Vagina (tissue), 2 donors: ENCODE measurements at regions not wholly inside any gene's neighbourhood (a gene's known extent, or its start where the extent isn't known, plus 50 kb on each side); places are given as distances from the start of the nearest gene placed in this dataset.

Experiments
- POLR2A ChIP-seq, 2 donors: fragments of 450-650 bp; IDR thresholded peaks; one replicate each; pipeline ENCODE4 v1.6.1; 2017; ENCODE audit warnings: antibody characterized with exemption in 2 of 2, mild to moderate bottlenecking in 2 of 2, moderate library complexity in 2 of 2
- POLR2AphosphoS5 ChIP-seq, 2 donors: sonication (generic); formaldehyde crosslinking; IDR thresholded peaks; one replicate each; pipeline ENCODE4 v1.9.0; 2017; ENCODE audit warnings: antibody characterized with exemption in 2 of 2, mild to moderate bottlenecking in 2 of 2, low read depth in 1 of 2; ENCODE audit not compliant: insufficient read depth in 1 of 2
- TF ChIP-seq, protein P1 (sequence below), 3 experiments: fragments of 450-650 bp in 2 of 3; fragments of 200-600 bp in 1 of 3; sonication (generic) in 1 of 3; IDR thresholded peaks; one replicate each; pipeline ENCODE4 v1.5.1; 2017 to 2019; ENCODE audit warnings: antibody characterized with exemption in 3 of 3, mild to moderate bottlenecking in 2 of 3, moderate library complexity in 2 of 3

DNA sequence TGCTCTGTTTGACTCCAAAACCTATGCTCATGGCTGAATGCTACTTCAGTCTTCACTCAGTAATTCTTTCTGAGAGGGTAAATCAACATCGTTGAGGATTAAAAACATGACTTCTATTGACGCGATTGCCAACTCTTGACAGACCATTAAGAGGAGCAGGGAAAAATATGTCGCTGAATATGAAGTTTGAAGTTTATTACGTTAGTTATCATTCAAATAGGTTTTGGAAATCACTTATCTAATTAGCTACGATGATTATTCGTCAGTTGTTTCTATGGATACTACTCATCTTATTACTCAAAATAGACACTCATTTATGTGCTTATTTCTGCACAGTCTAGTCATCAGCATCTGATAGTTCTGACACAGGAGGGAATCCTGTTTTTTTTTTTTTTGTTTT is 279.2 kb upstream of the TBL1XR1 start:
- TF ChIP-seq, protein P1, sequence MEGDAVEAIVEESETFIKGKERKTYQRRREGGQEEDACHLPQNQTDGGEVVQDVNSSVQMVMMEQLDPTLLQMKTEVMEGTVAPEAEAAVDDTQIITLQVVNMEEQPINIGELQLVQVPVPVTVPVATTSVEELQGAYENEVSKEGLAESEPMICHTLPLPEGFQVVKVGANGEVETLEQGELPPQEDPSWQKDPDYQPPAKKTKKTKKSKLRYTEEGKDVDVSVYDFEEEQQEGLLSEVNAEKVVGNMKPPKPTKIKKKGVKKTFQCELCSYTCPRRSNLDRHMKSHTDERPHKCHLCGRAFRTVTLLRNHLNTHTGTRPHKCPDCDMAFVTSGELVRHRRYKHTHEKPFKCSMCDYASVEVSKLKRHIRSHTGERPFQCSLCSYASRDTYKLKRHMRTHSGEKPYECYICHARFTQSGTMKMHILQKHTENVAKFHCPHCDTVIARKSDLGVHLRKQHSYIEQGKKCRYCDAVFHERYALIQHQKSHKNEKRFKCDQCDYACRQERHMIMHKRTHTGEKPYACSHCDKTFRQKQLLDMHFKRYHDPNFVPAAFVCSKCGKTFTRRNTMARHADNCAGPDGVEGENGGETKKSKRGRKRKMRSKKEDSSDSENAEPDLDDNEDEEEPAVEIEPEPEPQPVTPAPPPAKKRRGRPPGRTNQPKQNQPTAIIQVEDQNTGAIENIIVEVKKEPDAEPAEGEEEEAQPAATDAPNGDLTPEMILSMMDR (IDR thresholded peaks at IDR 0.05), result no peak
- TF ChIP-seq POLR2A (IDR thresholded peaks at IDR 0.05) (no peak), POLR2AphosphoS5 (IDR thresholded peaks at IDR 0.05; ENCODE audit: insufficient read depth in 1 of 2, low read depth in 1 of 2) (no peak)
